ENCODE measurements at regions not wholly inside any gene's neighbourhood (a gene's known extent, or its start where the extent isn't known, plus 50 kb on each side); places are given as distances from the start of the nearest gene placed in this dataset.
"Not testable (repeated sequence)": the region's sequence is repeated elsewhere in the genome, so short reads cannot be mapped to it uniquely, and the experiment has no call there.

DNA sequence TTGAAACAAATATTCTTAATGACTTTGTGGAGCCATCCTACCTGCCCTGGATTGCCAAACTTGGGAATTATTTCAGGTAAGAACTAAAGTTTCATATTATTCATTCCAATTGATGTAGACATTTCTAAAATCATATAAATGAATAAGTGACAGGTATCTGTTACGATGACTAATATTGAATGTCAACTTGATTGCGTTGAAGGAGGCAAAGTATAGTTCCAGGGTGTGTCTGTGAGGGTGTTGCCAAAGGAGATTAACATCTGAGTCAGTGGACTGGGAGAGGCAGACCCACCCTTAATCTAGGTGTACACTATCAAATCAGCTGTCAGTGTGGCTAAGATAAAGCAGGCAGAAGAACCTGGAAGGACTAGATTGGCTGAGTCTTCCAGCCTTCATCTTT lies 1688.4 kb upstream of the CDH9 start:
- no peak for DNase-seq

- no peak for DNase-seq
Observed at GRCh38 chr5:28725001-28725400, 1686.6 kb upstream of the CDH9 start.

- no peak for DNase-seq
Observed at GRCh38 chr5:28714907-28715698, 1676.7 kb upstream of the CDH9 start.

- DNase-seq, result no peak
Observed at GRCh38 chr5:28710360-28710759, 1672.0 kb upstream of the CDH9 start.

DNA sequence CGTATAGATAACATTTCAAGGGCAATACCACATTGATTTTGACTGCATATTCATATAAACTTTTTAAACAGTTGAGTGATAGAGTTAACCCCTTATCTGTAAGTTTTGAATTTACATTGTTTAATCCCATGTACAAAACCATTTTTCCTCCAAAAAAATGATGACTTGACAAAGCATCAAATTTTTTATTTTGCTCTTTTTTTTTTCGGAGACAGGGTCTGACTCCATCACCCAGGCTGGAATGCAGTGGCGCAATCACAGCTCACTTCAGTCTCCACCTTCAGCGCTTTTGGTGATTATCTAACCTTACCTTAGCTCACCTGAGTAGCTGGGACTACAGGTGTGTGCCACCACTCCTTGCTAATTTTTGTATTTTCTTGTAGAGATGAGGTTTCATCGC lies 1670.1 kb upstream of the CDH9 start:
- DNase-seq, result no peak

- DNase-seq, result no peak
Observed at GRCh38 chr5:28707706-28708105, 1669.3 kb upstream of the CDH9 start.

DNA sequence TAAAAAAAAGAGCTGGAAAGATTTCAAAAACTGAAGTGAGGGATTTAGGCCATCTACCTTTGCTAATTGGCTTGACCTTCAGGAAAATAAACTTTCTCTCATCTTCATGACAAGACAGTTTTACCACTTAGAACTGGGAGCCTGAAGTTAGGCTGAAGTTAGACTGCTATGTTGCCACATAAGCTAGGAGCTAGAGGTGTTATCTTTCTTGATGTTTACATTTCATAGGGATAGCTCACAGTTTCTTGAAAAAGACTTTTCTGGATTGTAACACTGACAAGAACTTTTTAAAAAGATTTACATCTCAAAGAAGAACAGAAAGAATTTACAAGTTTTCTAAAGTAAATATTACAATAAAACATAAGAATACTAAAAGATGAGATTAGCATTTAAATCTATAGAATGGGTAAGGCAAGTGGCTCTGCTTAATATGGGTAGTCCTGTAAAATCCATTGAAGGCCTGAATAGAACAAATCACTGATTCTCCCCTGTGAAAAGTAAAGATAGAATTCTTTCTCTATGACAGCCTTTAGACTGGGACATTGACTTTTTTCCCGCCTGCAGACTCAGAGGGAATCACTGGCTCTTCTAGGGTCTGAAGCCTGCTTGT lies 1665.4 kb upstream of the CDH9 start:
- DNase-seq, result no peak

GRCh38 chr5:28691526-28691925 lies 1653.1 kb upstream of the CDH9 start:
- DNase-seq, result no peak

GRCh38 chr5:28685794-28686193 lies 1647.4 kb upstream of the CDH9 start:
- DNase-seq, result no peak

DNA sequence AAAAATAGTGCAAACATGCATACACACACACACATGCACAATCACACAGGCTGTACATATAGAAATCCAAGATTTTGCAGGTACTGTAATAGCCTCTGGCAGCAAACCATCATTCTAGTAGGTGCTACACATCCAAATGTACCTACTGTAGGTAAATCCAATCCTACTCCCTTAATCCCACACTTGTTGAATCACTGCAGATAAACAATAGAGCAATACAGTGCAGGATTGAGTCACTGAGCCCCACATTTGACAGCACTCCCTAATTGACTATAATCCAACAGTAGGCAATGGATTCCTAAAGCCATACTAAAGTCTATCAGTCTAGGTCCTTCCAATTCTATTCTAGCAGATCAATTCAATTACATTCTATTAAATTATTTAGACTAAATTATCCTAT lies 1640.5 kb upstream of the CDH9 start:
- no peak for DNase-seq

GRCh38 chr5:28666110-28666509 lies 1627.7 kb upstream of the CDH9 start:
- no peak for DNase-seq

DNA sequence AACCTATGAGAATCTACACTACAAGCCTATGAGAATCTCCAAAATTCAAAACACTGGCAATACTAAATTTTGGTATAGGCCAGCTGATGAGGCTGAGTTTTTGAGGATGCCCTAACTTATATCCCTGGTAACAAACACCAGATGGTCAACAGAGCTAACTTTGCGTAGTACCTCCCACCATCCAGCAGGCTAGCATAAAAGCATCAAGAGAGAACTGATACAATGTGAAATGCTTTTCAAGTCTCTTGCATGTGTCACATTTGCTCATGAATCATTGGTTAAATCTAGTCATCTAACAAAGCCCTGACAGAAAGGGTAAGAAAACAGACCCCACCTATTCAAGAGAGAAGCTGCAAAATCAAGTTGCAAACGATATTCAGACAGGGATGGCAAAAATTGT lies 1609.7 kb upstream of the CDH9 start:
- no peak for DNase-seq

DNA sequence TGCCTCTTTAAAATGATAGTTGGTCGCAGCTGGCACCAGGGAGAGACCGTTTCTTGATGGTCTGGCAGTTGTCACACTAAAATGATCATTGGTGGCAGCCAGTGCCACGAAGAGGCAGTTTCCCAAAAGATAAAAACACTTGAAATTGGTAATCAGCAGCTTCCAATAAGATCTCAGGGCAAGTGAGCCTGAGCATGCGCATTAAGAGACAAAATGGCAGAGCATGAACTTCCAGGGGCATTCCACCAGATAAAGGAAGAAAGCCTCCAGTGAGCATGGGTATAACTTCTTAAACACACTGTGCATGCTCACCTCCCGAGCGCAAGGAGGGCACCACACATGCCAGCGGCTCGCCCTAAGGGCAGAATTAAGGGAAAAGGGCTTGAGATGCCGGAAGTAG lies 1594.2 kb upstream of the CDH9 start:
- no peak for DNase-seq

GRCh38 chr5:28603869-28604268 lies 1565.5 kb upstream of the CDH9 start:
- no peak for DNase-seq

GRCh38 chr5:28602429-28602828 lies 1564.0 kb upstream of the CDH9 start:
- DNase-seq, result no peak

GRCh38 chr5:28596707-28597106 lies 1558.3 kb upstream of the CDH9 start:
- not testable (repeated sequence) for DNase-seq

- no peak for DNase-seq
Observed at GRCh38 chr5:28580616-28581015, 1542.2 kb upstream of the CDH9 start.

- no peak for DNase-seq
Observed at GRCh38 chr5:28576022-28576421, 1537.6 kb upstream of the CDH9 start.

- DNase-seq, result no peak
Observed at GRCh38 chr5:28575368-28575767, 1537.0 kb upstream of the CDH9 start.

DNA sequence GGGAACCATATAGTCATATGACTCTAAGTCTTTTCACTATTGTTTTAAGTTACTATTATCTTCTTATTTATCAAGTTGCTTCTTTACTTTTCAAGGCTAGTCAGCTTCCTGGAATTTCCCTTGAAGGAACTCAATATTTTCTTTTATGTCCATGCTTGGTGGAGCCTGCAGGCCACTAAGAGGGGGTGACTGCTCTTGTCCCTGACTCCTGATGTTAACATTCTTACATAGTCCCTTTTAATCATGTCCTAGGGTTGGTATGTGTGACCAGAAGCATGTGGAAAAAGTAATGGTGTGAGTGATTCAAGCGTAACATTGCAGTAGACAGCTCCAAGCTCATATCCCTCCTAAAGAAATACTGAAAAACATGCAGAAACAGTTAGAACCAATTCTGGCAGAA lies 1536.2 kb upstream of the CDH9 start:
- DNase-seq, result no peak

- DNase-seq, result no peak
Observed at GRCh38 chr5:28567048-28567447, 1528.7 kb upstream of the CDH9 start.

- DNase-seq, result no peak
Observed at GRCh38 chr5:28561522-28561921, 1523.1 kb upstream of the CDH9 start.

- DNase-seq, result no peak
Observed at GRCh38 chr5:28558196-28558595, 1519.8 kb upstream of the CDH9 start.

DNA sequence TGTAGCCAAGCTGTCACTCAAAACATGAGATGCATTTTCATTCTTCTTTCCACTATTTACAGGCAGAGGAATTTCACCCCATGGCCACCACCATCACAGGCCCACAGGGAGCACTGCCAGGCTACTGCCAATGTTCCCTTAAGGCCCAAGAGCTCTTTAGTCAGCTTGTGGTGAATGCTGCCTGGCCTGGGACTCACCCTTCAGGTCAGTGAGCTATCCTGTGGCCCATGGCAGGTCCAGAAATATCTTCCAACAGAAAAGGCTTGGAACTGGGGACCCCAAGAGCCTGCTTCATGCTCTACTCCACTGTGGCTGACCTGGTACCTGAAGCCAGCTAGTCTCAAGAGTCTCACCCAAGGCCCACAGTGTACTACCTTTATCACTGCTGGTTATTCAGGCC lies 1518.7 kb upstream of the CDH9 start:
- DNase-seq, result no peak

- DNase-seq, result no peak
Observed at GRCh38 chr5:28549588-28549987, 1511.2 kb upstream of the CDH9 start.
